HepG2 (cell line): ENCODE measurements at regions not wholly inside any gene's neighbourhood (a gene's known extent, or its start where the extent isn't known, plus 50 kb on each side); places are given as distances from the start of the nearest gene placed in this dataset.
"Not testable (repeated sequence)": the region's sequence is repeated elsewhere in the genome, so short reads cannot be mapped to it uniquely, and the experiment has no call there.

Experiments used
- CTCF ChIP-seq: sonication (generic); formaldehyde crosslinking; IDR thresholded peaks from 2 replicates; pipeline ENCODE4 v1.5.0; 2020; ENCODE audit warnings: mild to moderate bottlenecking, missing genetic modification reagents, moderate library complexity
- NFYC ChIP-seq: IDR thresholded peaks from 2 replicates; pipeline ENCODE4 v1.6.1; 2016; ENCODE audit warnings: missing genetic modification reagents, missing compliant biosample characterization
- POLR2A ChIP-seq, 2 experiments: IDR thresholded peaks; 2 replicates each; pipeline ENCODE4 v1.6.1; 2011; ENCODE audit warnings: low read depth in 2 of 2, low read length in 2 of 2, mild to moderate bottlenecking in 1 of 2, moderate library complexity in 1 of 2; ENCODE audit not compliant: insufficient read depth in 1 of 2
- ZFX ChIP-seq: sonication (generic); formaldehyde crosslinking; IDR thresholded peaks from 2 replicates; pipeline ENCODE4 v1.4.0; 2020; ENCODE audit warnings: mild to moderate bottlenecking, low read depth, missing genetic modification reagents, moderate library complexity
- ZNF782 ChIP-seq: sonication (generic); formaldehyde crosslinking; IDR thresholded peaks from 2 replicates; pipeline ENCODE4 v1.4.0; 2020; ENCODE audit warnings: missing genetic modification reagents, mild to moderate bottlenecking, borderline replicate concordance
- TF ChIP-seq, protein P1 (sequence below): sonication (generic); formaldehyde crosslinking; conservative IDR thresholded peaks from 2 replicates; pipeline ENCODE4 v1.5.0; 2020; ENCODE audit warnings: missing genetic modification reagents

DNA sequence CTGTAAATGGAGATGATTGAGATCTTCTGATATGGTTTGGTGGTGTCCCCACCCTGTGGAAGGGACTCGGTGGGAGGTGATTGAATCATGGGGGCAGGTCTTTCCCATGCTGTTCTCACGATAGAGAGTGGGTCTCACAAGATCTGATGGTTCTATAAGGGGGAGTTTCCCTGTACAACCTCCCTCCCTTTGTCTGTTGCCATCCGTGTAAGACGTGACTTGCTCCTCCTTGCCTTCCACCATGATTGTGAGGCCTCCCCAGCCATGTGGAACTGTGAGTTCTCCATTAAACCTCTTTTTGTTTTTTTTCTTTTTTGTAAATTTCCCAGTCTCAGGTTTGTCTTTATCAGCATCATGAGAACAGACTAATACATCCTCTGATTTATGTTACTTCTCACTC, 55.1 kb upstream of the PAGE5 start:
- TF ChIP-seq POLR2A (IDR thresholded peaks at IDR 0.05; ENCODE audit: insufficient read depth in 1 of 2, low read depth in 2 of 2, low read length in 2 of 2); ZFX (CRISPR knock-in tag); NFYC (CRISPR knock-in tag); ZNF782; CTCF (CRISPR knock-in tag): not testable (repeated sequence)
- TF ChIP-seq, protein P1, sequence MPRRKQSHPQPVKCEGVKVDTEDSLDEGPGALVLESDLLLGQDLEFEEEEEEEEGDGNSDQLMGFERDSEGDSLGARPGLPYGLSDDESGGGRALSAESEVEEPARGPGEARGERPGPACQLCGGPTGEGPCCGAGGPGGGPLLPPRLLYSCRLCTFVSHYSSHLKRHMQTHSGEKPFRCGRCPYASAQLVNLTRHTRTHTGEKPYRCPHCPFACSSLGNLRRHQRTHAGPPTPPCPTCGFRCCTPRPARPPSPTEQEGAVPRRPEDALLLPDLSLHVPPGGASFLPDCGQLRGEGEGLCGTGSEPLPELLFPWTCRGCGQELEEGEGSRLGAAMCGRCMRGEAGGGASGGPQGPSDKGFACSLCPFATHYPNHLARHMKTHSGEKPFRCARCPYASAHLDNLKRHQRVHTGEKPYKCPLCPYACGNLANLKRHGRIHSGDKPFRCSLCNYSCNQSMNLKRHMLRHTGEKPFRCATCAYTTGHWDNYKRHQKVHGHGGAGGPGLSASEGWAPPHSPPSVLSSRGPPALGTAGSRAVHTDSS (CRISPR knock-in tag), result not testable (repeated sequence)
